ENCODE measurements at regions not wholly inside any gene's neighbourhood (a gene's known extent, or its start where the extent isn't known, plus 50 kb on each side); places are given as distances from the start of the nearest gene placed in this dataset.

GRCh38 chr5:111953351-111954127 is 196.5 kb upstream of the NREP start:
- no peak for TF ChIP-seq GATA3 (IDR thresholded peaks at IDR 0.05; ENCODE audit: low read depth, low read length)
- TF ChIP-seq GATA2 (IDR thresholded peaks at IDR 0.05; ENCODE audit: low read depth, low read length), result no peak

GRCh38 chr5:111952555-111952954 is 195.6 kb upstream of the NREP start:
- no peak for TF ChIP-seq GATA2 (IDR thresholded peaks at IDR 0.05; ENCODE audit: low read depth, low read length)
- TF ChIP-seq GATA3 (IDR thresholded peaks at IDR 0.05; ENCODE audit: low read depth, low read length), result no peak

- no peak for TF ChIP-seq GATA3 (IDR thresholded peaks at IDR 0.05; ENCODE audit: low read depth, low read length)
- no peak for TF ChIP-seq GATA2 (IDR thresholded peaks at IDR 0.05; ENCODE audit: low read depth, low read length)
Observed at GRCh38 chr5:111950660-111951059, 193.7 kb upstream of the NREP start.

- TF ChIP-seq GATA2 (IDR thresholded peaks at IDR 0.05; ENCODE audit: low read depth, low read length), result no peak
- no peak for TF ChIP-seq GATA3 (IDR thresholded peaks at IDR 0.05; ENCODE audit: low read depth, low read length)
Observed at GRCh38 chr5:111948092-111948841, 191.3 kb upstream of the NREP start.

GRCh38 chr5:111946556-111946955 is 189.6 kb upstream of the NREP start:
- TF ChIP-seq GATA2 (IDR thresholded peaks at IDR 0.05; ENCODE audit: low read depth, low read length) (no peak), GATA3 (IDR thresholded peaks at IDR 0.05; ENCODE audit: low read depth, low read length) (no peak)

- TF ChIP-seq GATA3 (IDR thresholded peaks at IDR 0.05; ENCODE audit: low read depth, low read length) (no peak), GATA2 (IDR thresholded peaks at IDR 0.05; ENCODE audit: low read depth, low read length) (no peak)
Observed at GRCh38 chr5:111945535-111945934, 188.5 kb upstream of the NREP start.

- no peak for TF ChIP-seq GATA3 (IDR thresholded peaks at IDR 0.05; ENCODE audit: low read depth, low read length)
- no peak for TF ChIP-seq GATA2 (IDR thresholded peaks at IDR 0.05; ENCODE audit: low read depth, low read length)
Observed at GRCh38 chr5:111942661-111943401, 185.8 kb upstream of the NREP start.

GRCh38 chr5:111942201-111942600 is 185.2 kb upstream of the NREP start:
- no peak for TF ChIP-seq GATA3 (IDR thresholded peaks at IDR 0.05; ENCODE audit: low read depth, low read length)
- no peak for TF ChIP-seq GATA2 (IDR thresholded peaks at IDR 0.05; ENCODE audit: low read depth, low read length)

- TF ChIP-seq GATA3 (IDR thresholded peaks at IDR 0.05; ENCODE audit: low read depth, low read length), result no peak
- no peak for TF ChIP-seq GATA2 (IDR thresholded peaks at IDR 0.05; ENCODE audit: low read depth, low read length)
Observed at GRCh38 chr5:111937094-111937493, 180.1 kb upstream of the NREP start.

- TF ChIP-seq GATA2 (IDR thresholded peaks at IDR 0.05; ENCODE audit: low read depth, low read length) (no peak), GATA3 (IDR thresholded peaks at IDR 0.05; ENCODE audit: low read depth, low read length) (no peak)
Observed at GRCh38 chr5:111935835-111936234, 178.8 kb upstream of the NREP start.

- no peak for TF ChIP-seq GATA2 (IDR thresholded peaks at IDR 0.05; ENCODE audit: low read depth, low read length)
Observed at GRCh38 chr5:111935009-111935408, 178.0 kb upstream of the NREP start.

GRCh38 chr5:111934511-111934910 is 177.5 kb upstream of the NREP start:
- no peak for TF ChIP-seq GATA2 (IDR thresholded peaks at IDR 0.05; ENCODE audit: low read depth, low read length)
- TF ChIP-seq GATA3 (IDR thresholded peaks at IDR 0.05; ENCODE audit: low read depth, low read length), result no peak

GRCh38 chr5:111933086-111933485 is 176.1 kb upstream of the NREP start:
- no peak for TF ChIP-seq GATA2 (IDR thresholded peaks at IDR 0.05; ENCODE audit: low read depth, low read length)
- no peak for TF ChIP-seq GATA3 (IDR thresholded peaks at IDR 0.05; ENCODE audit: low read depth, low read length)

- no peak for TF ChIP-seq GATA2 (IDR thresholded peaks at IDR 0.05; ENCODE audit: low read depth, low read length)
- no peak for TF ChIP-seq GATA3 (IDR thresholded peaks at IDR 0.05; ENCODE audit: low read depth, low read length)
Observed at GRCh38 chr5:111932628-111933027, 175.6 kb upstream of the NREP start.

Data from SH-SY5Y (cell line).